BJ (cell line): ENCODE measurements at regions not wholly inside any gene's neighbourhood (a gene's known extent, or its start where the extent isn't known, plus 50 kb on each side); places are given as distances from the start of the nearest gene placed in this dataset.

ENCODE experiments used
- CTCF ChIA-PET: fragments of 350-600 bp; formaldehyde crosslinking; extraction: SDS; loops from one replicate; lab custom pipeline; 2021; ENCODE audit warnings: antibody characterized with exemption, inconsistent platforms; lab: Yijun Ruan, JAX
- POLR2A ChIA-PET: fragments of 300-600 bp; sonication (Branson Sonifier 250); formaldehyde crosslinking; extraction: SDS; loops from one replicate; lab custom pipeline; 2021; ENCODE audit warnings: antibody characterized with exemption; lab: Charles Lee
- DNase-seq: peaks from one replicate; pipeline ENCODE4 v3.0.0-alpha.2; 2011; ENCODE audit warnings: low read depth
- H3K27me3 ChIP-seq: 2 replicates; pipeline ENCODE4 v1.6.0; 2011; ENCODE audit warnings: low read length; ENCODE audit not compliant: control insufficient read depth, insufficient read depth
- H3K36me3 ChIP-seq: 2 replicates; pipeline ENCODE4 v1.5.1; 2011; ENCODE audit warnings: low read length; ENCODE audit not compliant: control insufficient read depth, insufficient read depth
- H3K4me3 ChIP-seq: 2 replicates; pipeline ENCODE4 v1.5.1; 2011; ENCODE audit warnings: low read depth, mild to moderate bottlenecking, control low read depth, low read length
- CTCF ChIP-seq: IDR thresholded peaks from 2 replicates; pipeline ENCODE4 v1.5.1; 2011; ENCODE audit warnings: low read depth, mild to moderate bottlenecking, control low read depth, inconsistent platforms, low read length, moderate library complexity; ENCODE audit not compliant: insufficient read depth

GRCh38 chr3:74023395-74023794 lies 398.7 kb upstream of the PDZRN3 start:
- Histone ChIP-seq H3K27me3 (no peaks in the 10 kb centered on the region), H3K4me3 (no peak overlapping the region), H3K36me3 (no peaks in the 10 kb centered on the region)
- DNase-seq, result no peak
- ChIA-PET POLR2A (no interaction called here), CTCF (no interaction called here)
- no peak for TF ChIP-seq CTCF

GRCh38 chr3:74021449-74021848 lies 396.7 kb upstream of the PDZRN3 start:
- no peak for TF ChIP-seq CTCF
- DNase-seq, result no peak
- Histone ChIP-seq H3K4me3 (no peak overlapping the region), H3K36me3 (no peaks in the 10 kb centered on the region), H3K27me3 (no peaks in the 10 kb centered on the region)
- POLR2A ChIA-PET, result no interaction called here
- CTCF ChIA-PET, result no interaction called here

GRCh38 chr3:74009961-74010844 lies 385.5 kb upstream of the PDZRN3 start:
- no peak for DNase-seq
- Histone ChIP-seq H3K4me3 (no peak overlapping the region), H3K36me3 (no peaks in the 10 kb centered on the region), H3K27me3 (no peaks in the 10 kb centered on the region)
- no peak for TF ChIP-seq CTCF
- ChIA-PET POLR2A (no interaction called here), CTCF (no interaction called here)

GRCh38 chr3:74004386-74004785 lies 379.6 kb upstream of the PDZRN3 start:
- POLR2A ChIA-PET, result no interaction called here

GRCh38 chr3:74003734-74004133 lies 379.0 kb upstream of the PDZRN3 start:
- no peaks in the 10 kb centered on the region for H3K36me3 ChIP-seq
- H3K4me3 ChIP-seq, result no peak overlapping the region
- no peaks in the 10 kb centered on the region for H3K27me3 ChIP-seq
- CTCF ChIA-PET, result no interaction called here
- DNase-seq, result no peak
- POLR2A ChIA-PET, result no interaction called here
- no peak for TF ChIP-seq CTCF

More at GRCh38 chr3:74004386-74004785, 379.6 kb upstream of the PDZRN3 start:
- CTCF ChIA-PET, result no interaction called here
- H3K4me3 ChIP-seq, result no peak overlapping the region
- DNase-seq, result no peak
- no peak for TF ChIP-seq CTCF
- no peaks in the 10 kb centered on the region for H3K27me3 ChIP-seq
- H3K36me3 ChIP-seq, result no peaks in the 10 kb centered on the region
